ENCODE measurements at regions not wholly inside any gene's neighbourhood (a gene's known extent, or its start where the extent isn't known, plus 50 kb on each side); places are given as distances from the start of the nearest gene placed in this dataset.

DNA sequence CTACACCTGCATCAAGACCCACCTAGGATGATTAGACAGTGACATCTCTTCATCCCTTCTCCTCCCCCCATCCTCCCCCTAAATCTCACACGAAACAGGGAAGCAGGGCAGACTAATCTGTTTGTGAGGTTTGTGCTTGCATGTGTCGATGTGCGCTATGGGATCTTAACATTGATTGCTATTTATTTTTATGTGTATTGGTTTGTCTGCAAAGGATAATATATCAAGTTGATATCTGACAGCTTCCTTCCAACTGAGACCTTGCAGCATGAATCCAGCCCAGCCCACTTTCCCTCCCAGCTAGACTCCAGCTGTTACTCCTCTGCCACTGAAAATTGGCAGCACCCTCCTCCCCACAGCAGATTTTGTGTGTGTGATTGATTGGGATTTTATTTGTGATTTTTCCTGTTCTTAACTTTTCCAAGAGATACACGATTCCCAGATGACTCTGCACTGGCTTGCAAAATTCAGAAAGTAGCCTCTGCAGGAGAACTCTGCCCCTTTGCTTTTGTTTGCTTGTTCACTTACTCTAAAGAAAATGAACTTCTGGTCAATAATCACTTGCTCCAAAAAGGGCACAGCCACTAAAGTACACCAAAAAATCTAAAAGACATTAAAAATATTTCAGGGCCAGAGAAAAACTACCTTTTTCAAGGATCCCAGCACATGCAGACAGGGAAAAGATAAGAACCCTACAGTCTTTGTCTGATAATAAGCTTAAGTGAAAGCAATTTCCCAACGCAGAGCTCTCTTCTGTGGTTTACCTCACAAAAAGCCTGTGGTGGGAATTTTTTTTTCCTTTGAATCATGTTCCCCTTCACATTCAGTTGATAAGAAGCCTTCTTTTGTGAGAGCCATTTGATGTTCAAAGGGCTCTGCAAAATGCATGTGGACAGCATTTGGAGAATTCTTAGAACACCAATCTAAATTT lies 222.1 kb downstream of the RPS29 start:
- Mint-ChIP-seq H3K4me1 (no peaks in the 10 kb centered on the region), H3K27ac (no peak overlapping the region), H3K36me3 (no peaks in the 10 kb centered on the region), H3K9me3 (peaks cover 0 to 11% (median 3%) of the 10 kb centered on the region in 7 donors), H3K27me3 (ENCODE audit: low read depth in 3 of 3) (peaks cover 0 to 4% (median 2%) of the 10 kb centered on the region in 3 donors), H3K4me3 (no peak overlapping the region)
- Histone ChIP-seq H4K20me1 (ENCODE audit: insufficient read depth, low read length) (no peaks in the 10 kb centered on the region), H3K36me3 (replicated peaks in 1 of 2; ENCODE audit: control insufficient read depth in 1 of 2, insufficient read depth in 2 of 2, low read length in 2 of 2) (no peaks in the 10 kb centered on the region), H3K9ac (ENCODE audit: insufficient read depth, low read length, poor library complexity, severe bottlenecking) (no peak overlapping the region), H3K27me3 (ENCODE audit: control insufficient read depth in 2 of 2, insufficient read depth in 2 of 2, low read length in 2 of 2) (no peaks in the 10 kb centered on the region), H3K27ac (ENCODE audit: low read depth in 1 of 2, low read length in 2 of 2) (no peak overlapping the region), H3K4me2 (replicated peaks; ENCODE audit: extremely low read depth, low read length, poor library complexity, severe bottlenecking) (no peak overlapping the region), H3K4me3 (replicated peaks in 1 of 3; ENCODE audit: low read depth in 2 of 3, low read length in 3 of 3) (no peak overlapping the region), H3K9me3 (replicated peaks in 1 of 2; ENCODE audit: control insufficient read depth in 1 of 2, insufficient read depth in 1 of 2, low read length in 2 of 2) (no peaks in the 10 kb centered on the region), H2AFZ (ENCODE audit: insufficient read depth, low read depth, low read length, poor library complexity, severe bottlenecking) (no peak overlapping the region), H3K4me1 (ENCODE audit: control insufficient read depth in 1 of 2, insufficient read depth in 2 of 2, low read length in 2 of 2) (no peaks in the 10 kb centered on the region), H3K79me2 (ENCODE audit: insufficient read depth, low read length) (no peaks in the 10 kb centered on the region)
- TF ChIP-seq, protein P1, sequence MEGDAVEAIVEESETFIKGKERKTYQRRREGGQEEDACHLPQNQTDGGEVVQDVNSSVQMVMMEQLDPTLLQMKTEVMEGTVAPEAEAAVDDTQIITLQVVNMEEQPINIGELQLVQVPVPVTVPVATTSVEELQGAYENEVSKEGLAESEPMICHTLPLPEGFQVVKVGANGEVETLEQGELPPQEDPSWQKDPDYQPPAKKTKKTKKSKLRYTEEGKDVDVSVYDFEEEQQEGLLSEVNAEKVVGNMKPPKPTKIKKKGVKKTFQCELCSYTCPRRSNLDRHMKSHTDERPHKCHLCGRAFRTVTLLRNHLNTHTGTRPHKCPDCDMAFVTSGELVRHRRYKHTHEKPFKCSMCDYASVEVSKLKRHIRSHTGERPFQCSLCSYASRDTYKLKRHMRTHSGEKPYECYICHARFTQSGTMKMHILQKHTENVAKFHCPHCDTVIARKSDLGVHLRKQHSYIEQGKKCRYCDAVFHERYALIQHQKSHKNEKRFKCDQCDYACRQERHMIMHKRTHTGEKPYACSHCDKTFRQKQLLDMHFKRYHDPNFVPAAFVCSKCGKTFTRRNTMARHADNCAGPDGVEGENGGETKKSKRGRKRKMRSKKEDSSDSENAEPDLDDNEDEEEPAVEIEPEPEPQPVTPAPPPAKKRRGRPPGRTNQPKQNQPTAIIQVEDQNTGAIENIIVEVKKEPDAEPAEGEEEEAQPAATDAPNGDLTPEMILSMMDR (IDR thresholded peaks at IDR 0.05) = no peak
- DNase-seq = no peak
- intact Hi-C loops (cut with micrococcal nuclease) = no loop called here
- WGBS (ENCODE audit: insufficient coverage) = no CpG with 5 or more reads among the region's 5 CpGs

- intact Hi-C loops (cut with micrococcal nuclease) = no loop called here
- H3K4me1 Mint-ChIP-seq = no peaks in the 10 kb centered on the region
- Histone ChIP-seq H3K27me3 (ENCODE audit: control insufficient read depth in 2 of 2, insufficient read depth in 2 of 2, low read length in 2 of 2) (no peaks in the 10 kb centered on the region), H3K4me3 (replicated peaks in 1 of 3; ENCODE audit: low read depth in 2 of 3, low read length in 3 of 3) (no peak overlapping the region), H3K9ac (ENCODE audit: insufficient read depth, low read length, poor library complexity, severe bottlenecking) (no peak overlapping the region), H3K9me3 (replicated peaks in 1 of 2; ENCODE audit: control insufficient read depth in 1 of 2, insufficient read depth in 1 of 2, low read length in 2 of 2) (no peaks in the 10 kb centered on the region), H4K20me1 (ENCODE audit: insufficient read depth, low read length) (no peaks in the 10 kb centered on the region), H3K79me2 (ENCODE audit: insufficient read depth, low read length) (no peaks in the 10 kb centered on the region), H2AFZ (ENCODE audit: insufficient read depth, low read depth, low read length, poor library complexity, severe bottlenecking) (no peak overlapping the region), H3K27ac (ENCODE audit: low read depth in 1 of 2, low read length in 2 of 2) (no peak overlapping the region), H3K4me1 (ENCODE audit: control insufficient read depth in 1 of 2, insufficient read depth in 2 of 2, low read length in 2 of 2) (no peaks in the 10 kb centered on the region), H3K4me2 (replicated peaks; ENCODE audit: extremely low read depth, low read length, poor library complexity, severe bottlenecking) (no peak overlapping the region), H3K36me3 (replicated peaks in 1 of 2; ENCODE audit: control insufficient read depth in 1 of 2, insufficient read depth in 2 of 2, low read length in 2 of 2) (no peaks in the 10 kb centered on the region)
- no peak for DNase-seq
- TF ChIP-seq, protein P1 (IDR thresholded peaks at IDR 0.05) = no peak
- peaks cover 0 to 4% (median 2%) of the 10 kb centered on the region in 3 donors for H3K27me3 Mint-ChIP-seq (ENCODE audit: low read depth in 3 of 3)
- peaks cover 0 to 11% (median 3%) of the 10 kb centered on the region in 7 donors for H3K9me3 Mint-ChIP-seq
- no peak overlapping the region for H3K27ac Mint-ChIP-seq
- no peaks in the 10 kb centered on the region for H3K36me3 Mint-ChIP-seq
- no peak overlapping the region for H3K4me3 Mint-ChIP-seq
- no CpG with 5 or more reads among the region's 1 CpG for WGBS (ENCODE audit: insufficient coverage)
Measured at GRCh38 chr14:49362916-49363315, 223.3 kb downstream of the RPS29 start.
